A673 (cell line): ENCODE measurements at regions not wholly inside any gene's neighbourhood (a gene's known extent, or its start where the extent isn't known, plus 50 kb on each side); places are given as distances from the start of the nearest gene placed in this dataset.

Experiments
- EZH2 ChIP-seq: fragments of 200-600 bp; sonication (generic); IDR thresholded peaks from 2 replicates; pipeline ENCODE4 v1.6.1; 2017; ENCODE audit warnings: borderline replicate concordance, low read depth, mild to moderate bottlenecking, mixed read lengths, antibody characterized with exemption, low read length; ENCODE audit not compliant: poor library complexity, severe bottlenecking
- TF ChIP-seq, protein P1 (sequence below): fragments of 300-800, 200-600 bp; sonication (generic); conservative IDR thresholded peaks from 2 replicates; pipeline ENCODE4 v1.5.1; 2017; ENCODE audit warnings: low read depth, mild to moderate bottlenecking, antibody characterized with exemption, low read length, moderate library complexity, mixed read lengths

DNA sequence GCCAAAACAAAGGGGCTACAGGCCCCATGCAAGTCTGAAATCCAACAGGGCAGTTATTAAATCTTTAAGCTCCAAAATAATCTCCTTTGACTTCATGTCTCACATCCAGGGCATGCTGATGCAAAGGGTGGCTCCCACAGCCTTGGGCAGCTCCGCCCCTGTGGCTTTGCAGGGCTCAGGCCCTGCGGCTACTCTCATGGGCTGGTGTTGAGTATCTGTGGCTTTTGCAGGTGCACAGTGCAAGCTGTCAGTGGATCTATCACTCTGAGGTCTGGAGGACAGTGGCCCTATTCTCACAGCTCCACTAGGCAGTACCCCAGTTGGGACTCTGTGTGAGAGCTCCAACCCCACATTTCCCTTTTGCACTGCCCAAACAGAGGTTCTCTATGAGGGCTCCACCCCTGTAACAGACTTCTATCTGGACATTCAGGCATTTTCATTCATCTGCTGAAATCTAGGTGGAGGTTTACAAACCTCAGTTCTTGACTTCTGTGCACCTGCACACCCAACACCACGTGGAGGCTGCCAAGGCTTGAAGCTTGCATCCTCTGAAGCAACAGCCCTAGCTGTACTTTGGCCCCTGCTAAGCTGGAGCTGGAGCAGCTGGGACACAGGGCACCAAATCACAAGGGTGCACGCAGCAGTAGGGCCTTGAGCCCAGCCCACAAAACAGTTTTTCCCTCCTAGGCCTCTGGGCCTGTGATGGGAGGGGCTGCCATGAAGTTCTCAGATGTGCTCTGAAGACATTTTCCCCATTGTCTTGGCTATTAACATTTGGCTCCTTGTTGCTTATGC, 154.8 kb upstream of the PDE5A start:
- TF ChIP-seq, protein P1, sequence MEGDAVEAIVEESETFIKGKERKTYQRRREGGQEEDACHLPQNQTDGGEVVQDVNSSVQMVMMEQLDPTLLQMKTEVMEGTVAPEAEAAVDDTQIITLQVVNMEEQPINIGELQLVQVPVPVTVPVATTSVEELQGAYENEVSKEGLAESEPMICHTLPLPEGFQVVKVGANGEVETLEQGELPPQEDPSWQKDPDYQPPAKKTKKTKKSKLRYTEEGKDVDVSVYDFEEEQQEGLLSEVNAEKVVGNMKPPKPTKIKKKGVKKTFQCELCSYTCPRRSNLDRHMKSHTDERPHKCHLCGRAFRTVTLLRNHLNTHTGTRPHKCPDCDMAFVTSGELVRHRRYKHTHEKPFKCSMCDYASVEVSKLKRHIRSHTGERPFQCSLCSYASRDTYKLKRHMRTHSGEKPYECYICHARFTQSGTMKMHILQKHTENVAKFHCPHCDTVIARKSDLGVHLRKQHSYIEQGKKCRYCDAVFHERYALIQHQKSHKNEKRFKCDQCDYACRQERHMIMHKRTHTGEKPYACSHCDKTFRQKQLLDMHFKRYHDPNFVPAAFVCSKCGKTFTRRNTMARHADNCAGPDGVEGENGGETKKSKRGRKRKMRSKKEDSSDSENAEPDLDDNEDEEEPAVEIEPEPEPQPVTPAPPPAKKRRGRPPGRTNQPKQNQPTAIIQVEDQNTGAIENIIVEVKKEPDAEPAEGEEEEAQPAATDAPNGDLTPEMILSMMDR, result no peak
- no peak for TF ChIP-seq EZH2
